H1 (cell line): ENCODE measurements at regions not wholly inside any gene's neighbourhood (a gene's known extent, or its start where the extent isn't known, plus 50 kb on each side); places are given as distances from the start of the nearest gene placed in this dataset.

Source experiments
- CBX5 ChIP-seq: fragments of 300-800, 300-1000 bp; sonication (generic); IDR thresholded peaks from 2 replicates; pipeline ENCODE4 v1.7.1; 2016; ENCODE audit warnings: antibody characterized with exemption, low read length, low read depth
- CBX8 ChIP-seq: fragments of 300-800, 300-1000 bp; sonication (generic); IDR thresholded peaks from 2 replicates; pipeline ENCODE4 v1.7.1; 2016; ENCODE audit warnings: low read depth, low read length, borderline replicate concordance
- CHD2 ChIP-seq: IDR thresholded peaks from 2 replicates; pipeline ENCODE4 v1.6.1; 2012; ENCODE audit warnings: low read length, improper control_type of control experiment
- CHD7 ChIP-seq: fragments of 300-600 bp; sonication (generic); IDR thresholded peaks from 2 replicates; pipeline ENCODE4 v1.7.1; 2012; ENCODE audit warnings: low read length, moderate library complexity, mild to moderate bottlenecking, inconsistent platforms; ENCODE audit not compliant: insufficient replicate concordance
- EZH2 ChIP-seq: fragments of 200-600 bp; sonication (generic); IDR thresholded peaks from 2 replicates; pipeline ENCODE4 v1.7.1; 2012; ENCODE audit warnings: low read depth, mild to moderate bottlenecking, moderate library complexity, low read length, inconsistent platforms; ENCODE audit not compliant: severe bottlenecking
- RBBP5 ChIP-seq: IDR thresholded peaks from 2 replicates; pipeline ENCODE4 v1.7.1; 2012; ENCODE audit warnings: low read depth, mild to moderate bottlenecking, inconsistent platforms, low read length, moderate library complexity, borderline replicate concordance
- RXRA ChIP-seq: IDR thresholded peaks from 2 replicates; pipeline ENCODE4 v1.6.1; 2011; ENCODE audit warnings: low read depth, mild to moderate bottlenecking, low read length, moderate library complexity; ENCODE audit not compliant: insufficient read depth
- SP1 ChIP-seq: IDR thresholded peaks from 2 replicates; pipeline ENCODE4 v1.6.1; 2011; ENCODE audit warnings: low read depth, low read length
- USF2 ChIP-seq: IDR thresholded peaks from 2 replicates; pipeline ENCODE4 v1.6.1; 2011; ENCODE audit warnings: low read length, improper control_type of control experiment

DNA sequence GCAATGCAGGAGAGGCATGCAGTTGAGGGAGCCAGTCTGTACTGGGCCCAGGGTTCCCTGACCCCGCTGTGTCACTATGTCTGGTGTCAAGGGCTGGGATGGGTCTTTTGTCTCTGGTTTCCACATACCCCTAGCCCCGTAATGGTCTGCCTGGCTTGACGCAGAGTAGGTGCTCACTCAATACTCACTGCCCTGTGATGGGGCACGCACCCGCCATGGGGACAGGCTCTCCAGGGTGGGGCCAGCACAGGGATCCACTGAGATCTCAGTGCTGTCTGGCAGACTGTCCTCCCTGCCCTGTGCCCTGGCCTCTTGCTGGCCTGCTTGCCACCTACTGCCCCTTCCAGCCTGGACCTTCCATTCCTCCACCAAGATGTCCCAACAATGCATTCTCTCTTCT is 101.7 kb upstream of the CD82 start (continued):
- TF ChIP-seq CHD7: no peak
- TF ChIP-seq SP1: no peak
- TF ChIP-seq USF2: no peak
- no peak for TF ChIP-seq RXRA
- TF ChIP-seq CHD2: no peak
- no peak for TF ChIP-seq EZH2
- no peak for TF ChIP-seq CBX5
- TF ChIP-seq CBX8: no peak
- no peak for TF ChIP-seq RBBP5
